ENCODE measurements at regions not wholly inside any gene's neighbourhood (a gene's known extent, or its start where the extent isn't known, plus 50 kb on each side); places are given as distances from the start of the nearest gene placed in this dataset.

GRCh38 chr5:21165344-21165743 lies 1177.3 kb upstream of the CDH18 start:
- no peak for TF ChIP-seq POLR2A (IDR thresholded peaks at IDR 0.05; ENCODE audit: extremely low read depth, insufficient read length)
- no peak for TF ChIP-seq MAX (IDR thresholded peaks at IDR 0.05; ENCODE audit: low read depth, low read length)
- no peak for TF ChIP-seq MYC (IDR thresholded peaks at IDR 0.05; ENCODE audit: low read depth, low read length)
- no peak for TF ChIP-seq CTCF (IDR thresholded peaks at IDR 0.05; ENCODE audit: low read depth, low read length)
- DNase-seq (ENCODE audit: low read depth) = no peak
- no peak overlapping the region for H3K4me3 ChIP-seq (ENCODE audit: low read depth, low read length)

GRCh38 chr5:21164425-21164824 lies 1176.4 kb upstream of the CDH18 start:
- no peak overlapping the region for H3K4me3 ChIP-seq (ENCODE audit: low read depth, low read length)
- DNase-seq (ENCODE audit: low read depth) = no peak
- TF ChIP-seq POLR2A (IDR thresholded peaks at IDR 0.05; ENCODE audit: extremely low read depth, insufficient read length) (no peak), MAX (IDR thresholded peaks at IDR 0.05; ENCODE audit: low read depth, low read length) (no peak), CTCF (IDR thresholded peaks at IDR 0.05; ENCODE audit: low read depth, low read length) (no peak), MYC (IDR thresholded peaks at IDR 0.05; ENCODE audit: low read depth, low read length) (no peak)

- H3K4me3 ChIP-seq (ENCODE audit: low read depth, low read length) = no peak overlapping the region
- DNase-seq (ENCODE audit: low read depth) = no peak
- TF ChIP-seq CTCF (IDR thresholded peaks at IDR 0.05; ENCODE audit: low read depth, low read length) (no peak), MAX (IDR thresholded peaks at IDR 0.05; ENCODE audit: low read depth, low read length) (no peak), POLR2A (IDR thresholded peaks at IDR 0.05; ENCODE audit: extremely low read depth, insufficient read length) (no peak), MYC (IDR thresholded peaks at IDR 0.05; ENCODE audit: low read depth, low read length) (no peak)
Measured at GRCh38 chr5:21159510-21160059, 1171.6 kb upstream of the CDH18 start.

GRCh38 chr5:21154526-21154925 lies 1166.5 kb upstream of the CDH18 start:
- TF ChIP-seq CTCF (IDR thresholded peaks at IDR 0.05; ENCODE audit: low read depth, low read length) (no peak), POLR2A (IDR thresholded peaks at IDR 0.05; ENCODE audit: extremely low read depth, insufficient read length) (no peak), MAX (IDR thresholded peaks at IDR 0.05; ENCODE audit: low read depth, low read length) (no peak)
- H3K4me3 ChIP-seq (ENCODE audit: low read depth, low read length) = no peak overlapping the region

GRCh38 chr5:21152611-21153010 lies 1164.6 kb upstream of the CDH18 start:
- peak; percentile 63 for DNase-seq (ENCODE audit: low read depth)
- 0 out of 2 replicates have a peak, but pooled peaks have one; percentile 26 for TF ChIP-seq MYC (IDR thresholded peaks at IDR 0.05; ENCODE audit: low read depth, low read length)
- no peak for TF ChIP-seq MAX (IDR thresholded peaks at IDR 0.05; ENCODE audit: low read depth, low read length)

More at GRCh38 chr5:21154526-21154925, 1166.5 kb upstream of the CDH18 start:
- DNase-seq (ENCODE audit: low read depth) = no peak

GRCh38 chr5:21145376-21145775 lies 1157.4 kb upstream of the CDH18 start:
- H3K4me3 ChIP-seq (ENCODE audit: low read depth, low read length) = no peak overlapping the region
- TF ChIP-seq CTCF (IDR thresholded peaks at IDR 0.05; ENCODE audit: low read depth, low read length) (no peak), POLR2A (IDR thresholded peaks at IDR 0.05; ENCODE audit: extremely low read depth, insufficient read length) (no peak), MYC (IDR thresholded peaks at IDR 0.05; ENCODE audit: low read depth, low read length) (no peak), MAX (IDR thresholded peaks at IDR 0.05; ENCODE audit: low read depth, low read length) (no peak)
- no peak for DNase-seq (ENCODE audit: low read depth)

More at GRCh38 chr5:21152611-21153010, 1164.6 kb upstream of the CDH18 start:
- H3K4me3 ChIP-seq (ENCODE audit: low read depth, low read length) = no peak overlapping the region
